RWPE2 (cell line): ENCODE measurements at regions not wholly inside any gene's neighbourhood (a gene's known extent, or its start where the extent isn't known, plus 50 kb on each side); places are given as distances from the start of the nearest gene placed in this dataset.

ENCODE experiments used
- ATAC-seq: fragments of 200-7000 bp; cut with Tn5 transposase; 3 replicates; pipeline ENCODE4 v1.9.1; 2021; ENCODE audit warnings: low read depth
- DNase-seq: peaks from one replicate; pipeline ENCODE4 v3.0.0-alpha.2; 2020; ENCODE audit warnings: low spot score
- H3K27ac ChIP-seq: fragments of 450-650 bp; 2 replicates; pipeline ENCODE4 v1.5.1; 2017; ENCODE audit warnings: mild to moderate bottlenecking; ENCODE audit not compliant: poor library complexity, severe bottlenecking
- H3K27me3 ChIP-seq: fragments of 250-450 bp; sonication (Bioruptor Pico); 2 replicates; pipeline ENCODE4 v1.5.1; 2021; ENCODE audit warnings: mild to moderate bottlenecking, moderate library complexity; ENCODE audit not compliant: insufficient read depth, poor library complexity, severe bottlenecking
- H3K36me3 ChIP-seq: fragments of 250-450 bp; sonication (Bioruptor Pico); 2 replicates; pipeline ENCODE4 v1.5.1; 2020; ENCODE audit warnings: low read depth, mild to moderate bottlenecking, moderate library complexity
- H3K4me1 ChIP-seq: fragments of 250-450 bp; sonication (Bioruptor Pico); 2 replicates; pipeline ENCODE4 v1.5.1; 2021; ENCODE audit warnings: mild to moderate bottlenecking, moderate library complexity; ENCODE audit not compliant: insufficient read depth, poor library complexity, severe bottlenecking
- H3K4me3 ChIP-seq: fragments of 250-450 bp; sonication (Bioruptor Pico); 2 replicates; pipeline ENCODE4 v1.5.1; 2021; ENCODE audit warnings: mild to moderate bottlenecking, moderate library complexity; ENCODE audit not compliant: severe bottlenecking
- H3K9me3 ChIP-seq: fragments of 250-450 bp; sonication (Bioruptor Pico); 2 replicates; pipeline ENCODE4 v1.5.1; 2021; ENCODE audit warnings: mild to moderate bottlenecking, moderate library complexity; ENCODE audit not compliant: severe bottlenecking
- CTCF ChIP-seq: fragments of 450-650 bp; IDR thresholded peaks from one replicate; pipeline ENCODE4 v1.5.1; 2017; ENCODE audit warnings: mild to moderate bottlenecking, moderate library complexity; ENCODE audit not compliant: poor library complexity, severe bottlenecking

GRCh38 chr17:79326814-79327213 is 252.2 kb downstream of the ENGASE start:
- Histone ChIP-seq H3K27ac (no peak overlapping the region), H3K9me3 (no peaks in the 10 kb centered on the region), H3K36me3 (no peaks in the 10 kb centered on the region), H3K27me3 (peaks cover 84% of the 10 kb centered on the region), H3K4me1 (no peaks in the 10 kb centered on the region), H3K4me3 (no peak overlapping the region)
- no peak for TF ChIP-seq CTCF
- ATAC-seq = no peak
- peak; percentile 33 for DNase-seq

- no peak for TF ChIP-seq CTCF
- ATAC-seq (no peak), DNase-seq (peak; percentile 43)
- H3K4me1 ChIP-seq = no peaks in the 10 kb centered on the region
- H3K36me3 ChIP-seq = no peaks in the 10 kb centered on the region
- H3K27me3 ChIP-seq = peaks cover 79% of the 10 kb centered on the region
- no peak overlapping the region for H3K27ac ChIP-seq
- H3K9me3 ChIP-seq = no peaks in the 10 kb centered on the region
- H3K4me3 ChIP-seq = no peak overlapping the region
Observed at GRCh38 chr17:79325709-79326430, 251.2 kb downstream of the ENGASE start.

GRCh38 chr17:79324194-79324593 is 249.6 kb downstream of the ENGASE start:
- Histone ChIP-seq H3K4me1 (no peaks in the 10 kb centered on the region), H3K4me3 (no peak overlapping the region), H3K27ac (no peak overlapping the region), H3K27me3 (peaks cover 78% of the 10 kb centered on the region), H3K36me3 (no peaks in the 10 kb centered on the region), H3K9me3 (no peaks in the 10 kb centered on the region)
- DNase-seq (peak; percentile 31), ATAC-seq (no peak)
- TF ChIP-seq CTCF = no peak

GRCh38 chr17:79323566-79323965 is 248.9 kb downstream of the ENGASE start:
- Histone ChIP-seq H3K4me1 (no peaks in the 10 kb centered on the region), H3K27ac (no peak overlapping the region), H3K27me3 (peaks cover 78% of the 10 kb centered on the region), H3K9me3 (no peaks in the 10 kb centered on the region), H3K4me3 (no peak overlapping the region), H3K36me3 (no peaks in the 10 kb centered on the region)
- DNase-seq (peak; percentile 32), ATAC-seq (no peak)
- TF ChIP-seq CTCF = no peak
